Vagina (tissue), 2 donors: ENCODE measurements at regions not wholly inside any gene's neighbourhood (a gene's known extent, or its start where the extent isn't known, plus 50 kb on each side); places are given as distances from the start of the nearest gene placed in this dataset.

ENCODE experiments used
- DNase-seq, 2 donors: peaks; one replicate each; pipeline ENCODE4 v3.0.0-alpha.2; 2017; ENCODE audit errors: extremely low spot score in 2 of 2
- H3K27ac ChIP-seq: fragments of 200-600 bp; sonication (generic); one replicate; pipeline ENCODE4 v1.5.1; 2019
- H3K27me3 ChIP-seq: fragments of 200-600 bp; sonication (generic); one replicate; pipeline ENCODE4 v1.5.1; 2019
- H3K36me3 ChIP-seq, 2 donors: fragments of 200-600 bp; sonication (generic); one replicate each; pipeline ENCODE4 v1.5.1; 2017 to 2019
- H3K4me1 ChIP-seq: fragments of 200-600 bp; sonication (generic); one replicate; pipeline ENCODE4 v1.5.1; 2019
- H3K4me3 ChIP-seq, 2 donors: fragments of 200-600 bp; sonication (generic); 1 replicate in 1 of 2; 2 replicates in 1 of 2; pipeline ENCODE4 v1.5.1; 2016 to 2019
- H3K9me3 ChIP-seq: fragments of 200-600 bp; sonication (generic); one replicate; pipeline ENCODE4 v1.5.1; 2019
- POLR2A ChIP-seq, 2 donors: fragments of 450-650 bp; IDR thresholded peaks; one replicate each; pipeline ENCODE4 v1.6.1; 2017; ENCODE audit warnings: antibody characterized with exemption in 2 of 2, mild to moderate bottlenecking in 2 of 2, moderate library complexity in 2 of 2
- POLR2AphosphoS5 ChIP-seq, 2 donors: sonication (generic); formaldehyde crosslinking; IDR thresholded peaks; one replicate each; pipeline ENCODE4 v1.9.0; 2017; ENCODE audit warnings: antibody characterized with exemption in 2 of 2, mild to moderate bottlenecking in 2 of 2, low read depth in 1 of 2; ENCODE audit not compliant: insufficient read depth in 1 of 2
- intact Hi-C: fragments of 100-400 bp; cut with DNase I; formaldehyde crosslinking; loops from one replicate; pipeline ENCODE4 v1.15.1; 2023
- TF ChIP-seq, protein P1 (sequence below), 3 experiments: fragments of 450-650 bp in 2 of 3; fragments of 200-600 bp in 1 of 3; sonication (generic) in 1 of 3; IDR thresholded peaks; one replicate each; pipeline ENCODE4 v1.5.1; 2017 to 2019; ENCODE audit warnings: antibody characterized with exemption in 3 of 3, mild to moderate bottlenecking in 2 of 3, moderate library complexity in 2 of 3

DNA sequence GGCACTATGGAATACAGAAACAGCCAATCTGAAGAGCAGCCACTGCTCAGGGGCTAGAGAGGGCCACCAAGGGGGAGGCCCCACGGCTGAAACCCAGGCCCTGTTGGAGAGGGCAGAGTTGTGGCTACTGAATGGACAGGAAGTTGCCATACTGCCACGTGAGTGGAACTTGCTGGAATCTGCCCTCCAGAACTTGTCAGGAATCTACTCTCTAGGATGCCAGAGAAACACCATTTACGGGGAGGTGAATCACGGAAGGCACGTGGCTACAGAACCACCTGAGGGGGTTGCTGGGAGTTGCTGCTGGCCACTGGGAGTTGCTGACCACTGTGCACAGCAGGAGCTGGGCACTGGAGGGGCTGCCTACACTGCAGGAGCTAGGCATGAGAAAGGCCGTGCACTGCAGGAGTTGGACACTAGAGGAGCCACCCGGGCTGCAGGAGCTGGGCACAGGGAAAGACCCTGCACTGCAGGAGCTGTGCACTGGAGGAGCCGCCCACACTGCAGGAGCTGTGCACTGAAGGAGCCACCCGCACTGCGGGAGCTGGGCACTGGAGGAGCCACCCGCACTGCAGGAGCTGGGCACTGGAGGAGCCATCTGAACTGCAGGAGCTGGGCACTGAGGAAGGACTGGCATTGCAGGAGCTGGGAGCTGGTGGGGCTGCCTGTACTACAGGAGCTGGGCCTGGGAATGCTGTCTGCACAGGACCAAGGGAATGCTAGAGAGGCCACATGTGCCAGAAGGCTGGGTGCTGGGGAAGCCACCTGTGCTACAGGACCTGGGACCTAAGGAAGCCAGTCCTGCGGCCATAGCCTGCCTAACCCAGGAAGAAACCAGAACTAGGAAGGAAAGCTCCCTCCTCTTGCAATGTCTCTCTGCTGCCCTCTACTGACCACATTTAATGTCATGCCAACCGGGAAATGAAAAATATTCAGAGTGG, 343.4 kb downstream of the MATN1 start:
- Histone ChIP-seq H3K27ac (peak overlapping the region; percentile 87), H3K4me3 (no peak overlapping the region), H3K36me3 (no peaks in the 10 kb centered on the region), H3K4me1 (peaks cover 22% of the 10 kb centered on the region), H3K27me3 (no peaks in the 10 kb centered on the region), H3K9me3 (no peaks in the 10 kb centered on the region)
- TF ChIP-seq POLR2A (IDR thresholded peaks at IDR 0.05) = no peak
- TF ChIP-seq POLR2AphosphoS5 (IDR thresholded peaks at IDR 0.05; ENCODE audit: insufficient read depth in 1 of 2, low read depth in 1 of 2) = no peak
- TF ChIP-seq, protein P1, sequence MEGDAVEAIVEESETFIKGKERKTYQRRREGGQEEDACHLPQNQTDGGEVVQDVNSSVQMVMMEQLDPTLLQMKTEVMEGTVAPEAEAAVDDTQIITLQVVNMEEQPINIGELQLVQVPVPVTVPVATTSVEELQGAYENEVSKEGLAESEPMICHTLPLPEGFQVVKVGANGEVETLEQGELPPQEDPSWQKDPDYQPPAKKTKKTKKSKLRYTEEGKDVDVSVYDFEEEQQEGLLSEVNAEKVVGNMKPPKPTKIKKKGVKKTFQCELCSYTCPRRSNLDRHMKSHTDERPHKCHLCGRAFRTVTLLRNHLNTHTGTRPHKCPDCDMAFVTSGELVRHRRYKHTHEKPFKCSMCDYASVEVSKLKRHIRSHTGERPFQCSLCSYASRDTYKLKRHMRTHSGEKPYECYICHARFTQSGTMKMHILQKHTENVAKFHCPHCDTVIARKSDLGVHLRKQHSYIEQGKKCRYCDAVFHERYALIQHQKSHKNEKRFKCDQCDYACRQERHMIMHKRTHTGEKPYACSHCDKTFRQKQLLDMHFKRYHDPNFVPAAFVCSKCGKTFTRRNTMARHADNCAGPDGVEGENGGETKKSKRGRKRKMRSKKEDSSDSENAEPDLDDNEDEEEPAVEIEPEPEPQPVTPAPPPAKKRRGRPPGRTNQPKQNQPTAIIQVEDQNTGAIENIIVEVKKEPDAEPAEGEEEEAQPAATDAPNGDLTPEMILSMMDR (IDR thresholded peaks at IDR 0.05) = peak; percentile 39 to 78 (median 43)
- no peak for DNase-seq
- intact Hi-C loops = loop anchor here (2.0 kb wide), 1 partner anchor 1139 kb away; no protein-coding TSS in a partner anchor

DNA sequence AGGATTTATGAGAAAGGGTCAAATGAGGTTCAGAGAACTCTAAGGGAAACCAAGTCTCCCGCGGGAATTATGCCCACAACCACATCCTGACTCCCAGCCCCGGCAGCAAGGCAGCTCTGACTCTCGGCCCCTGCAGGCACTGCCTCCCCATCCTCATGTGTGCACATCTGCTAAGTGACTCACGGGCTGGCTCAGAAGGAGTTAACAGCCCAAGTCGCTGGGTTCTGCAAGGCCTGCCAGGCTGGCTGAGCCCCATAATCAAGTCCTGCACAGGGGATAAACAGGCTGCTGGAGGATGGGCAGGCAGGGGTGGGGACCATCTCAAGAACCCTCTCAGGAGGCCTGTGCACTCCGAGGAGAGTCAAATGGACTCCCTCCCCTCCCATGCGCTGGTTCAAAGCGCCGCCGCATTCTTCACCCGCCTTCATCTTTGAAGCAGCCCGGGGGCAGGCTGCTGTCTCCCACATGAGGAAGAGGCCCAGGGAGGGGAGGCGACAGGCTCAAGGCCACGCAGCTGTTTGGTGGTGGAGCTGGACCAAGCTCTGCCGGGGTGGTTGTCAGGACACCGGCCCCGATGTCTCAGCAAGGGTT, 344.3 kb downstream of the MATN1 start:
- Histone ChIP-seq H3K27ac (peak overlapping the region; percentile 87), H3K27me3 (no peaks in the 10 kb centered on the region), H3K36me3 (no peaks in the 10 kb centered on the region), H3K4me3 (no peak overlapping the region), H3K9me3 (no peaks in the 10 kb centered on the region), H3K4me1 (peaks cover 22% of the 10 kb centered on the region)
- TF ChIP-seq POLR2AphosphoS5 (IDR thresholded peaks at IDR 0.05; ENCODE audit: insufficient read depth in 1 of 2, low read depth in 1 of 2) = peak in 1 of 2 donors; percentile 62
- TF ChIP-seq, protein P1 (IDR thresholded peaks at IDR 0.05) = no peak
- no peak for DNase-seq
- intact Hi-C loops = no loop called here

DNA sequence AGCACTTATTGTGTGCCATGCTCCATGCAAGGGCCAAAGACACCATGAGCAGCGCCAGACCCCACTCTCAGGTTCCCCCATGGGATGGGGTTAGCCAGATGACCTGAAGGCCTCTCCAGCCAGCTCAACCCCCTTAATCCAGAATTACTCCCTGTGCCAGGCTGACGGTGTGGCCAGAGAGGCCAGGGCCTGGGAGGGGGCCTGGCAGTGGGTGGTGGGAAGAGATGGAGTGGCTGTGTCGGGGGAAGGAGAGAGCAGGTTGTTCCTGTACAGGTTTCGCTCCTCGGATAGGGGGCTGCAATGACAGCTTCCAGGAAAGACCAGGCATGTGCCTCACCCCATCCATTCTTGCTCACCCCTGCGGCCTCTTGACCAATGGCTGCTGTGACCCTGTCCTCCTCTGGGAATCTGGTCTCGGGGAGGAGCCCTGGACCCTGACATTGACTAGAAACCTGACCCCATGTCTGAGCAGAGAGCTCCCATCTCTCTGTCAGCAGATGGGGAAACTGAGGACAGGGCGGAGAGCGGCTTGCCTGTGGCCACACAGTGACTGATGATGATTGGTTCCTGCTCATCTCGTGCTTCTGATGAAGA, 345.3 kb downstream of the MATN1 start:
- TF ChIP-seq POLR2AphosphoS5 (IDR thresholded peaks at IDR 0.05; ENCODE audit: insufficient read depth in 1 of 2, low read depth in 1 of 2) (no peak), POLR2A (IDR thresholded peaks at IDR 0.05) (no peak)
- TF ChIP-seq, protein P1 (IDR thresholded peaks at IDR 0.05) = no peak
- intact Hi-C loops = no loop called here
- H3K27me3 ChIP-seq = no peaks in the 10 kb centered on the region

DNA sequence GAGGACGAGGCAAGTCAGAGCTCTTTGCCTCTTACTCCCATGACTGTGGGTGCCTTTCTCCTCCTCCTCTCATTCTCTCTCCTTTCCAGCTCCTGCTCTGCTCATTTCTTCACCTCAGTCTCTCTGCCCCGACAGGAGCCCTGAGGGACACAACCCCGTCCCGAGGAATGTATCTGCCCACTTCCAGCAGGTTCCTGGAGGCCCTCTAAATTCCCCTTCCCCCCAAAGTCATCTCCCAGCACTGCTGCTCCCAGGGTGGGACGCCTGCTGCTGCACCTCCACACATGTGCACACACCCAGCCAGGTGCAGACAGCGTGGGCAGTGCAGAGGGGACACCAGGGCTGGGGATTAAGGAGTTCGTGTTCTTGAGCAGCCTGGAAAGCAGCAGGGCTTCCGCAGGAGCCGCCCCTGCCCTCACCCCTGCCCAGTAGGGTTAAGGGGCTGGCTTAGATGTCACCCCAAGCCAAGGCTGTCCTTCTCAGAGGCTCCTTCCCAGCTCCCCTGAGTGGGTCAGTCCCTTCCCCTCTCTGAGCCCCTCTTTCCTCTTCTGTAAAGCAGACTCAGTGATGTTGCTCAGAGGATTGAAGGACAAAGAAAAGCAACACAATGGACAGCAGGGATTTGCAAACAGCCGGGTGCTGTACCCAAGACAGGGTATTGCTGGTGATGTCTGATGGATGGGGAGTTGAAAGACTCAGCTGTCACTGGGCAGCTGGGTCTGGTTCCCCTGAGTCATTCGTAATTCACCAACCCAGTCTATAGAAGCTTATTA, 346.0 kb downstream of the MATN1 start:
- peaks cover 22% of the 10 kb centered on the region for H3K4me1 ChIP-seq
- TF ChIP-seq, protein P1 (IDR thresholded peaks at IDR 0.05) = no peak
- no peak for TF ChIP-seq POLR2AphosphoS5 (IDR thresholded peaks at IDR 0.05; ENCODE audit: insufficient read depth in 1 of 2, low read depth in 1 of 2)
- TF ChIP-seq POLR2A (IDR thresholded peaks at IDR 0.05) = no peak
- no peak for DNase-seq
- no peaks in the 10 kb centered on the region for H3K36me3 ChIP-seq
- H3K27me3 ChIP-seq = no peaks in the 10 kb centered on the region
- no peaks in the 10 kb centered on the region for H3K9me3 ChIP-seq
- intact Hi-C loops = no loop called here
- H3K27ac ChIP-seq = peak overlapping the region; percentile 87
- no peak overlapping the region for H3K4me3 ChIP-seq

More for the DNA sequence above, 345.3 kb downstream of the MATN1 start:
- Histone ChIP-seq H3K9me3 (no peaks in the 10 kb centered on the region), H3K4me1 (peaks cover 22% of the 10 kb centered on the region), H3K36me3 (no peaks in the 10 kb centered on the region), H3K4me3 (no peak overlapping the region), H3K27ac (peak overlapping the region; percentile 87)
- no peak for DNase-seq
